ENCODE measurements at regions not wholly inside any gene's neighbourhood (a gene's known extent, or its start where the extent isn't known, plus 50 kb on each side); places are given as distances from the start of the nearest gene placed in this dataset.

DNA sequence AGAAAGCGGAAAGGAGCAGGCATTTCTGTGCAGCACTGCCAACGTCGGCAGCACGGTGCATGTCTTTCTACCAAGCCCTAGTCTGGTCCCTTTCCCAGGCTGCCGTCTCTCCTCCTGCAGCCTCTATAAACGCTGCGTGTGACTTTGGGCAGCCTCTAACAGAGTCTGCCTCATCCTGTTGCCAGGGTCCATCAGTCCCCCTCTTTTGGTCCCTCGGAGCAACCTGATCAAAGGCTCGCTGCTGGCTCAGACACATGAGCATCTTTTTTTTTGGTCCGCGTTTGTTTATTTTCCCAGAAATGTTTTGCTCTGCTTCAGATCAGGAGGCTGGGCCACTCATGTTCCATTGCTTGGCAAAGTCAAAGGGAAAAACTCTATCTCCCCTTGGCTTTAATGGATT is 166.8 kb upstream of the CST7 start:
- TF ChIP-seq, protein P1, sequence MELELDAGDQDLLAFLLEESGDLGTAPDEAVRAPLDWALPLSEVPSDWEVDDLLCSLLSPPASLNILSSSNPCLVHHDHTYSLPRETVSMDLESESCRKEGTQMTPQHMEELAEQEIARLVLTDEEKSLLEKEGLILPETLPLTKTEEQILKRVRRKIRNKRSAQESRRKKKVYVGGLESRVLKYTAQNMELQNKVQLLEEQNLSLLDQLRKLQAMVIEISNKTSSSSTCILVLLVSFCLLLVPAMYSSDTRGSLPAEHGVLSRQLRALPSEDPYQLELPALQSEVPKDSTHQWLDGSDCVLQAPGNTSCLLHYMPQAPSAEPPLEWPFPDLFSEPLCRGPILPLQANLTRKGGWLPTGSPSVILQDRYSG (tag; conservative IDR thresholded peaks at IDR 0.05; ENCODE audit: low read depth) = no peak
- TF ChIP-seq, protein P2, sequence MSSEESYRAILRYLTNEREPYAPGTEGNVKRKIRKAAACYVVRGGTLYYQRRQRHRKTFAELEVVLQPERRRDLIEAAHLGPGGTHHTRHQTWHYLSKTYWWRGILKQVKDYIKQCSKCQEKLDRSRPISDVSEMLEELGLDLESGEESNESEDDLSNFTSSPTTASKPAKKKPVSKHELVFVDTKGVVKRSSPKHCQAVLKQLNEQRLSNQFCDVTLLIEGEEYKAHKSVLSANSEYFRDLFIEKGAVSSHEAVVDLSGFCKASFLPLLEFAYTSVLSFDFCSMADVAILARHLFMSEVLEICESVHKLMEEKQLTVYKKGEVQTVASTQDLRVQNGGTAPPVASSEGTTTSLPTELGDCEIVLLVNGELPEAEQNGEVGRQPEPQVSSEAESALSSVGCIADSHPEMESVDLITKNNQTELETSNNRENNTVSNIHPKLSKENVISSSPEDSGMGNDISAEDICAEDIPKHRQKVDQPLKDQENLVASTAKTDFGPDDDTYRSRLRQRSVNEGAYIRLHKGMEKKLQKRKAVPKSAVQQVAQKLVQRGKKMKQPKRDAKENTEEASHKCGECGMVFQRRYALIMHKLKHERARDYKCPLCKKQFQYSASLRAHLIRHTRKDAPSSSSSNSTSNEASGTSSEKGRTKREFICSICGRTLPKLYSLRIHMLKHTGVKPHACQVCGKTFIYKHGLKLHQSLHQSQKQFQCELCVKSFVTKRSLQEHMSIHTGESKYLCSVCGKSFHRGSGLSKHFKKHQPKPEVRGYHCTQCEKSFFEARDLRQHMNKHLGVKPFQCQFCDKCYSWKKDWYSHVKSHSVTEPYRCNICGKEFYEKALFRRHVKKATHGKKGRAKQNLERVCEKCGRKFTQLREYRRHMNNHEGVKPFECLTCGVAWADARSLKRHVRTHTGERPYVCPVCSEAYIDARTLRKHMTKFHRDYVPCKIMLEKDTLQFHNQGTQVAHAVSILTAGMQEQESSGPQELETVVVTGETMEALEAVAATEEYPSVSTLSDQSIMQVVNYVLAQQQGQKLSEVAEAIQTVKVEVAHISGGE (CRISPR knock-in tag; IDR thresholded peaks at IDR 0.05) = no peak
- TF ChIP-seq PHF8 (IDR thresholded peaks at IDR 0.05; ENCODE audit: borderline replicate concordance, low read length) = no peak
- TF ChIP-seq CREM (IDR thresholded peaks at IDR 0.05; ENCODE audit: low read depth) = no peak
- TF ChIP-seq KDM5B (IDR thresholded peaks at IDR 0.05; ENCODE audit: insufficient replicate concordance, low read depth, low read length) = no peak
- TF ChIP-seq, protein P3, sequence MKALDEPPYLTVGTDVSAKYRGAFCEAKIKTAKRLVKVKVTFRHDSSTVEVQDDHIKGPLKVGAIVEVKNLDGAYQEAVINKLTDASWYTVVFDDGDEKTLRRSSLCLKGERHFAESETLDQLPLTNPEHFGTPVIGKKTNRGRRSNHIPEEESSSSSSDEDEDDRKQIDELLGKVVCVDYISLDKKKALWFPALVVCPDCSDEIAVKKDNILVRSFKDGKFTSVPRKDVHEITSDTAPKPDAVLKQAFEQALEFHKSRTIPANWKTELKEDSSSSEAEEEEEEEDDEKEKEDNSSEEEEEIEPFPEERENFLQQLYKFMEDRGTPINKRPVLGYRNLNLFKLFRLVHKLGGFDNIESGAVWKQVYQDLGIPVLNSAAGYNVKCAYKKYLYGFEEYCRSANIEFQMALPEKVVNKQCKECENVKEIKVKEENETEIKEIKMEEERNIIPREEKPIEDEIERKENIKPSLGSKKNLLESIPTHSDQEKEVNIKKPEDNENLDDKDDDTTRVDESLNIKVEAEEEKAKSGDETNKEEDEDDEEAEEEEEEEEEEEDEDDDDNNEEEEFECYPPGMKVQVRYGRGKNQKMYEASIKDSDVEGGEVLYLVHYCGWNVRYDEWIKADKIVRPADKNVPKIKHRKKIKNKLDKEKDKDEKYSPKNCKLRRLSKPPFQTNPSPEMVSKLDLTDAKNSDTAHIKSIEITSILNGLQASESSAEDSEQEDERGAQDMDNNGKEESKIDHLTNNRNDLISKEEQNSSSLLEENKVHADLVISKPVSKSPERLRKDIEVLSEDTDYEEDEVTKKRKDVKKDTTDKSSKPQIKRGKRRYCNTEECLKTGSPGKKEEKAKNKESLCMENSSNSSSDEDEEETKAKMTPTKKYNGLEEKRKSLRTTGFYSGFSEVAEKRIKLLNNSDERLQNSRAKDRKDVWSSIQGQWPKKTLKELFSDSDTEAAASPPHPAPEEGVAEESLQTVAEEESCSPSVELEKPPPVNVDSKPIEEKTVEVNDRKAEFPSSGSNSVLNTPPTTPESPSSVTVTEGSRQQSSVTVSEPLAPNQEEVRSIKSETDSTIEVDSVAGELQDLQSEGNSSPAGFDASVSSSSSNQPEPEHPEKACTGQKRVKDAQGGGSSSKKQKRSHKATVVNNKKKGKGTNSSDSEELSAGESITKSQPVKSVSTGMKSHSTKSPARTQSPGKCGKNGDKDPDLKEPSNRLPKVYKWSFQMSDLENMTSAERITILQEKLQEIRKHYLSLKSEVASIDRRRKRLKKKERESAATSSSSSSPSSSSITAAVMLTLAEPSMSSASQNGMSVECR (CRISPR knock-in tag; IDR thresholded peaks at IDR 0.05) = no peak
- no peak for TF ChIP-seq ARNT (IDR thresholded peaks at IDR 0.05)
- TF ChIP-seq, protein P4, sequence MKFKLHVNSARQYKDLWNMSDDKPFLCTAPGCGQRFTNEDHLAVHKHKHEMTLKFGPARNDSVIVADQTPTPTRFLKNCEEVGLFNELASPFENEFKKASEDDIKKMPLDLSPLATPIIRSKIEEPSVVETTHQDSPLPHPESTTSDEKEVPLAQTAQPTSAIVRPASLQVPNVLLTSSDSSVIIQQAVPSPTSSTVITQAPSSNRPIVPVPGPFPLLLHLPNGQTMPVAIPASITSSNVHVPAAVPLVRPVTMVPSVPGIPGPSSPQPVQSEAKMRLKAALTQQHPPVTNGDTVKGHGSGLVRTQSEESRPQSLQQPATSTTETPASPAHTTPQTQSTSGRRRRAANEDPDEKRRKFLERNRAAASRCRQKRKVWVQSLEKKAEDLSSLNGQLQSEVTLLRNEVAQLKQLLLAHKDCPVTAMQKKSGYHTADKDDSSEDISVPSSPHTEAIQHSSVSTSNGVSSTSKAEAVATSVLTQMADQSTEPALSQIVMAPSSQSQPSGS (CRISPR knock-in tag; IDR thresholded peaks at IDR 0.05) = no peak
